ENCODE measurements at regions not wholly inside any gene's neighbourhood (a gene's known extent, or its start where the extent isn't known, plus 50 kb on each side); places are given as distances from the start of the nearest gene placed in this dataset.

GRCh38 chr1:57833296-57833695 lies 409.4 kb upstream of the DAB1 start:
- TF ChIP-seq CTCF (conservative IDR thresholded peaks at IDR 0.05) (no peak), EZH2 (IDR thresholded peaks at IDR 0.05; ENCODE audit: low read depth) (no peak)

All from PC-9 (cell line).